K562 (cell line): ENCODE measurements at regions not wholly inside any gene's neighbourhood (a gene's known extent, or its start where the extent isn't known, plus 50 kb on each side); places are given as distances from the start of the nearest gene placed in this dataset.

Experiments
- ATAC-seq: fragments of 200-7000 bp; cut with Tn5 transposase; 3 replicates; pipeline ENCODE4 v1.9.1; 2020; ENCODE audit warnings: moderate library complexity
- BruUV-seq: library from RNA; stranded (reverse); fragments of 400-500 nt; replicated peaks from 2 replicates; lab custom pipeline; 2021; lab: Mats Ljungman, UMichigan
- CTCF ChIA-PET: fragments of 300-600 bp; formaldehyde crosslinking; extraction: SDS; loops from one replicate; lab custom pipeline; 2021; ENCODE audit warnings: low intra/inter-chr PET ratio; lab: Yijun Ruan, JAX
- POLR2A ChIA-PET: fragments of 300-600, 350-650 bp; sonication (Branson Sonifier 250); formaldehyde crosslinking; extraction: SDS; loops from one replicate; lab custom pipeline; 2021; ENCODE audit warnings: antibody characterized with exemption, inconsistent platforms; lab: Yijun Ruan, JAX
- DNase-seq, 4 experiments: peaks; one replicate each; pipeline versions ENCODE4 v3.0.0 to v3.0.0-alpha.2; 2011 to 2018; ENCODE audit warnings: low spot score in 3 of 4, mixed read lengths in 3 of 4; ENCODE audit errors: extremely low read depth in 1 of 4
- FAIRE-seq: peaks from 2 replicates; lab custom pipeline; 2011; peaks lifted over from hg19 to GRCh38; lab: Jason Lieb, UNC
- H2AFZ ChIP-seq: 2 replicates; pipeline ENCODE4 v1.6.0; 2011; ENCODE audit warnings: low read depth, low read length, control low read depth, inconsistent platforms
- H3K27ac ChIP-seq: fragments of 200-600 bp; 3 replicates; pipeline ENCODE4 v1.8.0; 2011; ENCODE audit warnings: low read depth, mild to moderate bottlenecking, control low read depth, inconsistent platforms, low read length, moderate library complexity, mixed read lengths; ENCODE audit errors: extremely low read depth
- H3K27me3 ChIP-seq, 2 experiments: fragments of 300-600 bp in 1 of 2; 2 replicates in 1 of 2; 3 replicates in 1 of 2; pipeline versions ENCODE4 v1.6.0 to v1.8.0; 2011; ENCODE audit warnings: inconsistent platforms in 2 of 2, low read length in 2 of 2, mild to moderate bottlenecking in 1 of 2, mixed read lengths in 1 of 2, moderate library complexity in 1 of 2; ENCODE audit not compliant: control insufficient read depth in 2 of 2, insufficient read depth in 2 of 2
- H3K36me3 ChIP-seq: fragments of 300-600 bp; 3 replicates; pipeline ENCODE4 v1.8.0; 2011; ENCODE audit warnings: mild to moderate bottlenecking, low read length, inconsistent platforms; ENCODE audit not compliant: control insufficient read depth, insufficient read depth
- H3K4me1 ChIP-seq, 2 experiments: fragments of 200-600 bp in 1 of 2; replicated peaks in 1 of 2; 2 replicates in 1 of 2; 3 replicates in 1 of 2; pipeline versions ENCODE4 v1.5.1 to v1.8.0; 2011; ENCODE audit warnings: inconsistent platforms in 2 of 2, low read length in 2 of 2, mild to moderate bottlenecking in 1 of 2, mixed read lengths in 1 of 2, moderate library complexity in 1 of 2; ENCODE audit not compliant: control insufficient read depth in 2 of 2, insufficient read depth in 2 of 2
- H3K4me2 ChIP-seq: 2 replicates; pipeline ENCODE4 v1.6.1; 2011; ENCODE audit warnings: low read length, control low read depth, inconsistent platforms, mixed read lengths; ENCODE audit not compliant: insufficient read depth
- H3K4me3 ChIP-seq: fragments of 200-600 bp; sonication (generic), shearing (Covaris generic); 2 replicates; pipeline ENCODE4 v1.5.1; 2016; ENCODE audit warnings: control low read depth, inconsistent platforms
- H3K79me2 ChIP-seq: fragments of 200-600 bp; 3 replicates; pipeline ENCODE4 v1.8.0; 2011; ENCODE audit warnings: low read length, inconsistent platforms; ENCODE audit not compliant: control insufficient read depth, insufficient read depth
- H3K9ac ChIP-seq, 2 experiments: 2 replicates each; pipeline versions ENCODE4 v1.6.0 to v1.6.1; 2011; ENCODE audit warnings: low read depth in 2 of 2, low read length in 2 of 2, control low read depth in 1 of 2, inconsistent platforms in 1 of 2, mild to moderate bottlenecking in 1 of 2, mixed read lengths in 1 of 2; ENCODE audit not compliant: insufficient read depth in 1 of 2
- H3K9me1 ChIP-seq: one replicate; pipeline ENCODE4 v1.6.0; 2011; ENCODE audit warnings: inconsistent platforms, mild to moderate bottlenecking, low read length, moderate library complexity; ENCODE audit not compliant: control insufficient read depth, insufficient read depth
- H3K9me3 ChIP-seq: replicated peaks from 2 replicates; pipeline ENCODE4 v1.5.1; 2011; ENCODE audit warnings: low read depth, low read length, inconsistent platforms; ENCODE audit not compliant: control insufficient read depth, insufficient read depth
- H4K20me1 ChIP-seq: replicated peaks from 2 replicates; pipeline ENCODE4 v1.6.1; 2011; ENCODE audit warnings: low read length, inconsistent platforms, mixed read lengths; ENCODE audit not compliant: control insufficient read depth, insufficient read depth
- BRD4 ChIP-seq: fragments of 200-600 bp; sonication (generic); IDR thresholded peaks from 2 replicates; pipeline ENCODE4 v1.6.1; 2017; ENCODE audit warnings: inconsistent platforms
- BRF2 ChIP-seq: IDR thresholded peaks from 3 replicates; pipeline ENCODE4 v1.6.1; 2011; ENCODE audit warnings: borderline replicate concordance, mild to moderate bottlenecking; ENCODE audit not compliant: insufficient read length, insufficient read depth
- CEBPZ ChIP-seq: fragments of 150-350 bp; IDR thresholded peaks from 2 replicates; pipeline ENCODE4 v1.6.1; 2014; ENCODE audit warnings: low read depth, mild to moderate bottlenecking, low read length, borderline replicate concordance
- ESRRA ChIP-seq: fragments of 450-650 bp; IDR thresholded peaks from 2 replicates; pipeline ENCODE4 v1.6.1; 2014; ENCODE audit warnings: low read depth, mild to moderate bottlenecking, moderate library complexity, borderline replicate concordance
- GATAD2A ChIP-seq: fragments of 450-650 bp; IDR thresholded peaks from 2 replicates; pipeline ENCODE4 v1.6.1; 2017
- RNF219 ChIP-seq: fragments of 250-450 bp; sonication (Bioruptor Pico); IDR thresholded peaks from 2 replicates; pipeline ENCODE4 v1.5.0; 2022; ENCODE audit warnings: mild to moderate bottlenecking
- SIX5 ChIP-seq, 2 experiments: IDR thresholded peaks; 2 replicates each; pipeline ENCODE4 v1.6.1; 2011; ENCODE audit warnings: low read length in 2 of 2, borderline replicate concordance in 1 of 2, low read depth in 1 of 2, mild to moderate bottlenecking in 1 of 2, moderate library complexity in 1 of 2; ENCODE audit not compliant: insufficient read depth in 1 of 2
- TAF1 ChIP-seq: IDR thresholded peaks from 2 replicates; pipeline ENCODE4 v1.6.1; 2011; ENCODE audit warnings: mild to moderate bottlenecking, low read length, moderate library complexity; ENCODE audit not compliant: insufficient read depth, control insufficient read depth, severe bottlenecking; ENCODE audit errors: extremely low read depth
- TFAP4 ChIP-seq: sonication (generic); formaldehyde crosslinking; IDR thresholded peaks from 2 replicates; pipeline ENCODE4 v1.8.0; 2022; ENCODE audit warnings: missing genetic modification reagents, mild to moderate bottlenecking, moderate library complexity, borderline replicate concordance
- ZNF551 ChIP-seq: fragments of 250-450 bp; sonication (Bioruptor Pico); IDR thresholded peaks from 2 replicates; pipeline ENCODE4 v1.5.0; 2021; ENCODE audit warnings: mild to moderate bottlenecking, moderate library complexity
- WGBS: fragments of 100-300 bp; shearing (Covaris generic); methylation state at CpG from one replicate; pipeline ENCODE4 v1.1.6; 2016; ENCODE audit warnings: low coverage, mixed read lengths; ENCODE audit not compliant: insufficient coverage; ENCODE audit errors: missing lambda C conversion rate; 5-methylcytosine and 5-hydroxymethylcytosine counted together
- in situ Hi-C: fragments of 300-500 bp; cut with MboI; formaldehyde crosslinking; loops from 4 replicates; pipeline ENCODE4 v1.15.0; 2018; ENCODE audit warnings: inconsistent platforms, mixed read lengths
- intact Hi-C: fragments of 100-400 bp; cut with micrococcal nuclease; formaldehyde crosslinking; loops from 2 replicates; pipeline ENCODE4 v1.14.2; 2022
- TF ChIP-seq, protein P1 (sequence below): fragments of 200-400 bp; formaldehyde crosslinking; IDR thresholded peaks from 2 replicates; pipeline ENCODE4 v1.6.1; 2017; ENCODE audit warnings: mild to moderate bottlenecking, low read depth, low read length, moderate library complexity

GRCh38 chr18:77967071-77967470 lies 717.4 kb downstream of the GALR1 start:
- ATAC-seq (no peak), DNase-seq (no peak), FAIRE-seq (no peak)
- H4K20me1 ChIP-seq, result 0 out of 2 replicates have a peak, but pooled peaks cover 4% of the 10 kb centered on the region
- intact Hi-C loops (no loop called here), in situ Hi-C loops (no loop called here)
- no peak overlapping the region for H2AFZ ChIP-seq
- no peak overlapping the region for H3K9ac ChIP-seq
- ChIA-PET POLR2A (no interaction called here), CTCF (no interaction called here)
- no peak overlapping the region for H3K27ac ChIP-seq
- WGBS, result 64% methylated on average over 4 of the region's 5 CpGs
- no peak overlapping the region for H3K4me2 ChIP-seq
- H3K4me1 ChIP-seq, result no peaks in the 10 kb centered on the region
- H3K79me2 ChIP-seq, result no peaks in the 10 kb centered on the region; the same call in 2 of the 3 replicates
- no peaks in the 10 kb centered on the region for H3K9me1 ChIP-seq
- H3K4me3 ChIP-seq, result no peak overlapping the region
- no peaks in the 10 kb centered on the region for H3K9me3 ChIP-seq
- no peaks in the 10 kb centered on the region for H3K27me3 ChIP-seq
- no peak for TF ChIP-seq ESRRA
- no peak for TF ChIP-seq SIX5 (IDR thresholded peaks at IDR 0.05; ENCODE audit: borderline replicate concordance in 1 of 2, insufficient read depth in 1 of 2, low read depth in 1 of 2, low read length in 2 of 2)
- TF ChIP-seq, protein P1, sequence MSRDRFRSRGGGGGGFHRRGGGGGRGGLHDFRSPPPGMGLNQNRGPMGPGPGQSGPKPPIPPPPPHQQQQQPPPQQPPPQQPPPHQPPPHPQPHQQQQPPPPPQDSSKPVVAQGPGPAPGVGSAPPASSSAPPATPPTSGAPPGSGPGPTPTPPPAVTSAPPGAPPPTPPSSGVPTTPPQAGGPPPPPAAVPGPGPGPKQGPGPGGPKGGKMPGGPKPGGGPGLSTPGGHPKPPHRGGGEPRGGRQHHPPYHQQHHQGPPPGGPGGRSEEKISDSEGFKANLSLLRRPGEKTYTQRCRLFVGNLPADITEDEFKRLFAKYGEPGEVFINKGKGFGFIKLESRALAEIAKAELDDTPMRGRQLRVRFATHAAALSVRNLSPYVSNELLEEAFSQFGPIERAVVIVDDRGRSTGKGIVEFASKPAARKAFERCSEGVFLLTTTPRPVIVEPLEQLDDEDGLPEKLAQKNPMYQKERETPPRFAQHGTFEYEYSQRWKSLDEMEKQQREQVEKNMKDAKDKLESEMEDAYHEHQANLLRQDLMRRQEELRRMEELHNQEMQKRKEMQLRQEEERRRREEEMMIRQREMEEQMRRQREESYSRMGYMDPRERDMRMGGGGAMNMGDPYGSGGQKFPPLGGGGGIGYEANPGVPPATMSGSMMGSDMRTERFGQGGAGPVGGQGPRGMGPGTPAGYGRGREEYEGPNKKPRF, result no peak
- TF ChIP-seq RNF219 (CRISPR knock-in tag), result no peak
- TF ChIP-seq BRD4, result no peak
- TF ChIP-seq TAF1, result no peak
- TF ChIP-seq GATAD2A, result no peak
- TF ChIP-seq BRF2, result no peak
- no peak for TF ChIP-seq ZNF551
- no peak for TF ChIP-seq TFAP4 (CRISPR knock-in tag)
- TF ChIP-seq CEBPZ, result no peak
- H3K36me3 ChIP-seq, result peaks cover 10% of the 10 kb centered on the region; the same call in 2 of the 3 replicates
- BruUV-seq, result no TSS peak
